Pancreas (tissue), 10 donors: ENCODE measurements at regions not wholly inside any gene's neighbourhood (a gene's known extent, or its start where the extent isn't known, plus 50 kb on each side); places are given as distances from the start of the nearest gene placed in this dataset.

Experiments
- ATAC-seq, 4 donors: fragments of 200-7000 bp; cut with Tn5 transposase; one replicate each; pipeline versions ENCODE4 v1.8.0 to v1.9.1; 2020; ENCODE audit warnings: mild to moderate bottlenecking in 4 of 4, moderate library complexity in 4 of 4
- DNase-seq, 6 donors: peaks; one replicate each; pipeline ENCODE4 v3.0.0-alpha.2; 2020
- FAIRE-seq: peaks from 2 replicates; lab custom pipeline; 2012; peaks lifted over from hg19 to GRCh38; lab: Jason Lieb, UNC
- H3K27ac ChIP-seq, 4 donors: fragments of 200-600 bp; sonication (generic); 1 replicate in 3 of 4; 2 replicates in 1 of 4; pipeline versions ENCODE4 v1.5.0 to v1.8.0; 2020
- H3K27me3 ChIP-seq, 4 donors: fragments of 200-600 bp; one replicate each; pipeline ENCODE4 v1.8.0; 2021
- H3K36me3 ChIP-seq, 3 donors: fragments of 200-600 bp; sonication (generic) in 1 of 3; one replicate each; pipeline versions ENCODE4 v1.5.0 to v1.8.0; 2020 to 2021
- H3K4me1 ChIP-seq, 3 donors: fragments of 200-600 bp; one replicate each; pipeline ENCODE4 v1.8.0; 2021
- H3K4me3 ChIP-seq, 4 donors: fragments of 200-600 bp; sonication (generic) in 2 of 4; one replicate each; pipeline versions ENCODE4 v1.5.0 to v1.8.0; 2020 to 2021
- H3K9me3 ChIP-seq, 4 donors: fragments of 200-600 bp; one replicate each; pipeline ENCODE4 v1.8.0; 2021
- whole genome bisulfite sequencing, 2 donors: extraction: QIAGEN DNeasy Blood & Tissue Kit; methylation state at CpG; one replicate each; pipeline ENCODE4 v1.1.7; 2013; 5-methylcytosine and 5-hydroxymethylcytosine counted together
- intact Hi-C, 3 donors: fragments of 100-400 bp; cut with DNase I; formaldehyde crosslinking; loops; one replicate each; pipeline versions ENCODE4 v1.11.1 to v1.14.2; 2022
- TF ChIP-seq, protein P1 (sequence below), 4 donors: fragments of 200-600 bp; sonication (generic) in 3 of 4; IDR thresholded peaks; one replicate each; pipeline versions ENCODE4 v1.5.0 to v1.8.0; 2021; ENCODE audit warnings: antibody characterized with exemption in 4 of 4
- donor health status: healthy with polysubstance abuse.
- donor health status: DM: no; HTN: no; CAD: no; lungs with moderate emphysema.
- donor health status: DM: no; HTN: no; CAD: no.
- donor health status: control.
- donor health status: control.
- donor health status: Bipolar disorder and iron deficiency.
- donor health status: DM: yes; HTN: yes; CAD: no.
- donor health status: DM: no; HTN: no; CAD: no.
- donor health status: DM: no; HTN: no; CAD: no.
- donor health status: DM: yes; HTN: yes; CAD: no.

DNA sequence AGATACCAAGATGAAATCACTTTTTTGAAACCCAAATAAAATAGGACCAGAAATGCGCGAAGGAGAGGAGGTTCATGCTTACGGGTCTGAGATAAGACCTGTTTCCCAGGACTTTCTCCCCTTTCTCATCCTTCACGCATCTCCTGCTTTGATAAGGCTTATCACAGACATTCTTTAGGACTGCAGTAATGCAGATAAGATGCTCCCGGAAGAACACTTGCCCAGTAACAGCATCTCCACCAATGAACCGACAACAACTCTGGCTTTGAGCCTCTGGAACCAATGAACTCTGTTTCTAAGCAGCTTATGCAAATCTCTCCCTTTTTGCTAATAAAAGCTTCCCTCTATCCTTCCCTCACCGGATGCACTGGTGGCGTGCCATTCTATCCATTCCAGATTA is 783.4 kb upstream of the ARGLU1 start:
- TF ChIP-seq, protein P1, sequence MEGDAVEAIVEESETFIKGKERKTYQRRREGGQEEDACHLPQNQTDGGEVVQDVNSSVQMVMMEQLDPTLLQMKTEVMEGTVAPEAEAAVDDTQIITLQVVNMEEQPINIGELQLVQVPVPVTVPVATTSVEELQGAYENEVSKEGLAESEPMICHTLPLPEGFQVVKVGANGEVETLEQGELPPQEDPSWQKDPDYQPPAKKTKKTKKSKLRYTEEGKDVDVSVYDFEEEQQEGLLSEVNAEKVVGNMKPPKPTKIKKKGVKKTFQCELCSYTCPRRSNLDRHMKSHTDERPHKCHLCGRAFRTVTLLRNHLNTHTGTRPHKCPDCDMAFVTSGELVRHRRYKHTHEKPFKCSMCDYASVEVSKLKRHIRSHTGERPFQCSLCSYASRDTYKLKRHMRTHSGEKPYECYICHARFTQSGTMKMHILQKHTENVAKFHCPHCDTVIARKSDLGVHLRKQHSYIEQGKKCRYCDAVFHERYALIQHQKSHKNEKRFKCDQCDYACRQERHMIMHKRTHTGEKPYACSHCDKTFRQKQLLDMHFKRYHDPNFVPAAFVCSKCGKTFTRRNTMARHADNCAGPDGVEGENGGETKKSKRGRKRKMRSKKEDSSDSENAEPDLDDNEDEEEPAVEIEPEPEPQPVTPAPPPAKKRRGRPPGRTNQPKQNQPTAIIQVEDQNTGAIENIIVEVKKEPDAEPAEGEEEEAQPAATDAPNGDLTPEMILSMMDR (IDR thresholded peaks at IDR 0.05), result no peak
- no peak overlapping the region for H3K4me3 ChIP-seq
- DNase-seq, result no peak
- H3K36me3 ChIP-seq, result no peaks in the 10 kb centered on the region
- no peak overlapping the region for H3K27ac ChIP-seq
- intact Hi-C loops, result no loop called here
- FAIRE-seq, result no peak
- WGBS, 2 donors, result 40 to 44% methylated on average over 8 of the region's 8 CpGs
- no peaks in the 10 kb centered on the region for H3K27me3 ChIP-seq
- ATAC-seq, result no peak
- no peaks in the 10 kb centered on the region for H3K9me3 ChIP-seq
- H3K4me1 ChIP-seq, result no peaks in the 10 kb centered on the region

DNA sequence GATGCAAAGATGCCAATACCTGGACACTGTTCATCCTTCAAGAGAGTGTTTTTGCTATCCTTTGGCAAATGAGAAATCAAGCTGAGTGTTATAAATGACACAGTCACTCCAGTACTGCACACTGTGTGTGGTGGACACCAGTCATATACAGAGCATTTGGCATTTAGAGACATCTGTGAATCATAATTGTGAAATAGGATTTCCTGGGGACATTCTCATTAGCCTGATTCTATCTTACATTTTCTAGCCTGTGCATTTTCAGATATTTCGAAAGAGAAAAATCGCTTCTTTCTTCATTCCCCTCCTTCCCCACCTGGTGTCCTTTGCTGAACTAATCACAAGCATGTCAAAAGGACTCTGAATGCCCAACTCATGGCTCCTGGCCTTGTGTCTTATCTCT is 781.0 kb upstream of the ARGLU1 start:
- 71 to 76% methylated on average over 2 of the region's 2 CpGs for WGBS, 2 donors
- Histone ChIP-seq H3K36me3 (no peaks in the 10 kb centered on the region), H3K9me3 (no peaks in the 10 kb centered on the region), H3K4me1 (no peaks in the 10 kb centered on the region), H3K4me3 (no peak overlapping the region), H3K27me3 (no peaks in the 10 kb centered on the region), H3K27ac (no peak overlapping the region)
- no peak for DNase-seq
- FAIRE-seq, result no peak
- TF ChIP-seq, protein P1 (IDR thresholded peaks at IDR 0.05), result no peak
- ATAC-seq, result no peak
- intact Hi-C loops, result no loop called here

DNA sequence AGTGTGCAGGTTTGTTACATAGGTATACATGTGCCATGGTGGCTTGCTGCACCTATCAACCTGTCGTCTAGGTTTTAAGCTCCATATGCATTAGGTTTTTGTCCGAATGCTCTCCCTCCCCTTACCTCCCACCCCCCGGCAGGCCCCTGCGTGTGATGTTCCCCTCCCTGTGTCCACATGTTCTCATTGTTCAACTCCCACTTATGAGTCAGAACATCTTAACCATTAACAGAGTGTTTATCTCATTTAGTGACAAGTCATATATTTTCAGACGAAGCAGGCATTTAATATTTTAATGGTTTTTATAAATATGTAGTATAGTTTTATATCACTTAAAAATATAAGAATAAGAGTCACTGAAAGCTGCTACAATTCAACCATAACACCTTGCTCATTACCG is 780.5 kb upstream of the ARGLU1 start:
- 34 to 37% methylated on average over 6 of the region's 6 CpGs for WGBS, 2 donors
- Histone ChIP-seq H3K36me3 (no peaks in the 10 kb centered on the region), H3K4me1 (no peaks in the 10 kb centered on the region), H3K4me3 (no peak overlapping the region), H3K27ac (no peak overlapping the region), H3K27me3 (no peaks in the 10 kb centered on the region), H3K9me3 (no peaks in the 10 kb centered on the region)
- ATAC-seq, result no peak
- TF ChIP-seq, protein P1 (IDR thresholded peaks at IDR 0.05), result no peak
- intact Hi-C loops, result no loop called here
- no peak for FAIRE-seq
- DNase-seq, result no peak

DNA sequence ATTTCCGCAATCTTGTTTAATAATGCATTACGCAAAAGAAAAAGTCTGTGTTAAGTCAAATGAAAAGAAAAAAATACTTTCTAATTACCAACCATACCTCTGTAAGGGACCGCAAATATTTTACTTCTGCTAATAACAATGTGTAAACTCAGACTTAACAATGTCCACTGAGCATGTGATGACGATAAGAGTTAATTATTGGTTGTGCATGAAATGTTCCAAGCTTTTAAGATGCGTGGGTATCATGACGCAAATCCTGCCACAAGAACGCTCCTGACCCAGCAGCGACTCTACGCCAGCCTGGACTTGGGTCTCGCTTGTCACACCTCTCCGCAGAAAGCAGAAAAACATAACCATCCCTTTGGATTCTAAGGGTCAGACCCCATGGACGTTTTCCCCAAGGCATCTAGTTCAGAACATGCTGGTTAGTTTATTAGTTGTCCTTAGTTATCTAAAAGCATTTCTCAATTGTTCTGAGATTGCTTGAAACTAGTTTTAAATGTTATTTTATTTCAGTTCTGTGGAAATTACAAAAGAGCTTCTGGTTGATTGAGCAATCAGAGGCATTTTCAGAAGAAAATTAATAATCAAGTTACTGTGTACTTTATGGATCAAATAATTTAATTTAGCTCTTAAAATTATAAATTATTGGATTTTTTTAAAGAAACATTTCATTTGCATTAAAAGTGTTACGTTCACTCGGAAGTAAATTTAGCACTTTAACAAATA is 779.9 kb upstream of the ARGLU1 start:
- intact Hi-C loops, result no loop called here
- TF ChIP-seq, protein P1 (IDR thresholded peaks at IDR 0.05), result no peak
- H3K9me3 ChIP-seq, result no peaks in the 10 kb centered on the region
- ATAC-seq (no peak), FAIRE-seq (no peak), DNase-seq (no peak)
- H3K36me3 ChIP-seq, result no peaks in the 10 kb centered on the region
- no peak overlapping the region for H3K4me3 ChIP-seq
- 74 to 84% methylated on average over 14 of the region's 14 CpGs for WGBS, 2 donors
- H3K4me1 ChIP-seq, result no peaks in the 10 kb centered on the region
- H3K27me3 ChIP-seq, result no peaks in the 10 kb centered on the region
- no peak overlapping the region for H3K27ac ChIP-seq

DNA sequence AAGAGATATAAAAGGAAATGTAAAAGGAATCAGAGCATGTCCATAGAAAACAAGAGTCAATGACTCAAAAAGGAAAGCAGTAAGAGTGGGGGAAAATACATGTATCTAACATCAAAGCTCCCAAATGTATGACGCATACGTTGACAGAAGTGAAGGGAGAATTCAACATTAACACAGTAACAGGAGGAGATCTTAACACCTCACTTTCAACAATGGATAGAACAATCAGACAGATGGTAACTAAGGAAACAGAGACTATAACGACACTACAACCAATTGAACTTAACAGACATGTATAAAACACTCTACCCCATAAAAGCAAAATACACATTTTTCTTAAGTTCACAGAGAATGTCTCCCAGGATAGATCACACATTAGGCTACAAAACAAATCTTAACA is 774.8 kb upstream of the ARGLU1 start:
- H3K36me3 ChIP-seq, result no peaks in the 10 kb centered on the region
- WGBS, 2 donors, result 75 to 85% methylated on average over 3 of the region's 3 CpGs
- H3K4me1 ChIP-seq, result no peaks in the 10 kb centered on the region
- no peak overlapping the region for H3K4me3 ChIP-seq
- H3K27me3 ChIP-seq, result no peaks in the 10 kb centered on the region
- no peak for ATAC-seq
- no peak for DNase-seq
- no peak for FAIRE-seq
- no peak overlapping the region for H3K27ac ChIP-seq
- TF ChIP-seq, protein P1 (IDR thresholded peaks at IDR 0.05), result no peak
- H3K9me3 ChIP-seq, result no peaks in the 10 kb centered on the region
- intact Hi-C loops, result no loop called here
